ENCODE measurements at regions not wholly inside any gene's neighbourhood (a gene's known extent, or its start where the extent isn't known, plus 50 kb on each side); places are given as distances from the start of the nearest gene placed in this dataset.

GRCh38 chr16:85517563-85518179, 95.5 kb upstream of the GSE1 start:
- no peak for TF ChIP-seq CTCF (IDR thresholded peaks at IDR 0.05)

- TF ChIP-seq CTCF (IDR thresholded peaks at IDR 0.05), result no peak
These were observed 94.6 kb upstream of the GSE1 start for GRCh38 chr16:85518398-85519049.

GRCh38 chr16:85519540-85520231, 93.4 kb upstream of the GSE1 start:
- TF ChIP-seq CTCF (IDR thresholded peaks at IDR 0.05), result no peak

- TF ChIP-seq CTCF (IDR thresholded peaks at IDR 0.05), result no peak; the same call in 1 of the 2 replicates
These were observed 92.1 kb upstream of the GSE1 start for GRCh38 chr16:85520853-85521521.

GRCh38 chr16:85521552-85522307, 91.4 kb upstream of the GSE1 start:
- TF ChIP-seq CTCF (IDR thresholded peaks at IDR 0.05), result no peak

GRCh38 chr16:85522308-85522841, 90.7 kb upstream of the GSE1 start:
- no peak for TF ChIP-seq CTCF (IDR thresholded peaks at IDR 0.05)

Measured in LNCAP (cell line).